Occipital lobe (tissue), 1 donor: ENCODE measurements at regions not wholly inside any gene's neighbourhood (a gene's known extent, or its start where the extent isn't known, plus 50 kb on each side); places are given as distances from the start of the nearest gene placed in this dataset.
"Not testable (repeated sequence)": the region's sequence is repeated elsewhere in the genome, so short reads cannot be mapped to it uniquely, and the experiment has no call there.

Source experiments
- DNase-seq: peaks from one replicate; lab custom pipeline; 2025; lab: John Stamatoyannopoulos, UW

- DNase-seq: no peak
Measured at GRCh38 chr9:78438211-78438610, 141.3 kb downstream of the PSAT1 start.

DNA sequence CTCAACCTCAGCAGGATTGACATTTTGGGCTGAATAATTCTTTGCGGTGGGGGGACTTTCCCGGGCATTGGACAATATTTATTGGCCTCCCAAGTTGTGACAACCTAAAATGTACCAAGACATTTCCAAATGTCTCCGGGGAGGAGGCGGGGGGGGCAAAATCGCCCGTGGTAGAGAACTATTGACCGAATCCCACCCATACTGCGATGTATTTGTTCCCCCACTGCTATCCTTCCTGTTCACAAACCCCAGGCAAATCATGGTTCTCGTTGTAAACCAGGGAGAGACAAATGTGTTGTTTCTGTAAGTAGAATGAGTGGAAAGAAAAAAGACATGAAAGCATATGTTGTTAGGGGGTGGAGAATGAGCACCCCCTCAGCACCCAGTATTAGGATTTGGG, 141.9 kb downstream of the PSAT1 start:
- no peak for DNase-seq

DNA sequence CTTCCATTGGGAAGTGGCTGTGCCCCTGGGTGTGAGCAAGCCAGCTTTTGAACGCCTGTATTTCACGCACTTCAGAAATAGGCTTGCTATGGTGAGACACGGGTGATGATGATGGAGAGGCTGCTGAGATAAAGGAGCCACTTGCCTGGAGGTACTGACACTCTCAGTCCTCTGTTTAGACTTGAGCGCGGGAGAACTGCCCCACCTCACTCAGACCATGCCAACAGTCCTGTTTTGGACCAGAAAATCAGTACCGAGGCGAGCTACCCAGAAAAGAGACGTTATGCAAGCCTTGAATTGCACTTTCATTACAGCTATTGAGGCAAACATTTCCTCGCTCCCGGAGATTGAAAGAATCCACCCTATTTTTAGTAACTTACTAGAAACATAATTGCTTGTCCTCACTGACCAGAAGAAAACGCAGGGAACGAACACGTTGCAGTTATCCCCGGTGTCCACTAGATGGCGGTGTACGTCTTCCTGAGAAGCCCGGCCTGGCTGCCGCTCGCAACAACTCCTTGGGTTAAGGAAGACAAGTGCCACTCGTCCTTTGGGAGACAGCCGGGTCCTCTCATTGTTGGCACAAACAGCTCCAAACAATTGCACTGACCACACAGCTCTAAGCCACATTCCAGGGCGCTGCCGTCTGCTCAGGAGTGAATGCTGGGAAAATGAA, 142.4 kb downstream of the PSAT1 start:
- DNase-seq: peak; percentile 78

DNA sequence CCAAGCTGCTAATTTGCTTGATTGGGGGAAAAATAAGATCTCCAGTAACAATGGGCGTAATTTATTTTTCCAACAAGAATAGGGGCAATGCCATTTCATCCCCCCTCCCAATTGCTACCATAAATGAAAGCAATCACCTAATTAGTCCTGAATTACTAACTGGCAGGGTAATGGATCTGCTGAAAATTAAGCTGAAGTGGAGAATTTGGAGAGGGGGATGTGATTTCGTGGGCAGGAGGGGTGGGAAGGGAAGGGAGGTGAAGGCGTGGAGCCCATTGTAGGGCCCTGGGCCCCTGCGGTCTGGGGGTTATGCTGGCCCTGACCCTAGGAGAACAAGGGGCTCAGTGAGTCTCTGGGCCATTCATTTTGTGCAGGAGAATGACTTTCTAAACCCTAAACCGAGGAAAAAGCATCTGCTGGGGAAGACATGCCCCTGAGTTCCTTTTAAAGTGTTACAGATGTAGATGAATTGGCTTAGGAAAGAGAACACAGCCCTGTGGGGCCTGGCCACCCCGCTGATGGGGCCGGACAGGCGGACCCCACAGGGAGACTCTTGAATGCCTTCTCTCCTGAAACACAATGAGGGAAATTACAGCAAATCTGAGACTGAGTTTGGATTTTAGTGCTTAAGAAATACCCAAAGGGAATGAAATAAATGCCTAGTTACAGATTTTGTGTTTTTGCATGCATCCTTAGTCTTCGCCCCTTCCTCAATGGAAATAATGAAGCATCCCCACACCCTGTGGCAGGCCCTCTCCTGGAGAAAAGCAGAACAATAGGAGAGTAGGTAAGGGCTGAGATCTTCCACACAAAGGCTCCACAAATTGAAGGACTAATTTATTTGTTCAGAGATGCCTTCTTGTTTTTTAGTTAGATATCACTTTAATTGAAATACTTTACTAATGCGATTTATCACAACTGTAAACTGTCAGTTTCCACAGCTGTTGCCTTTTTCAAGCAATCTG, 143.2 kb downstream of the PSAT1 start:
- no peak for DNase-seq

DNA sequence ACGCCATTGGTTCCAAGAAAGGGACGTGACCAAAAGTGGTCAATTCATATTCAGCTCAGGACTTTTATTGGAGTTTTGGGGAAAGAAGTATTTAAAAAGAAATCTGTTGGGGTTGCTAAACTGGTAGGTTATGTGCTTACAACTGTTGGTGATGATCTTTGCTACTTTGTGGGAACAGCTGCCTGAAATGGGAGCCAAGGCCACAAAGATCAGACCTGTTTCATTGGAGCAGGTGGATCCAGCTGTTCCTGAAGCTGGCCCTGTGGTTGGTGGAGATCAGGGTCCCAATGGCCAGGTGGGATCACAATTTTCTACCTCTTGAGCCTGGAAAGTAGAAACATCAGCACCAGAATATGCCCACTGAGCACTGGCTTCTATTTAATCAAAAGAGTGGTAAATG, 144.5 kb downstream of the PSAT1 start:
- no peak for DNase-seq

DNA sequence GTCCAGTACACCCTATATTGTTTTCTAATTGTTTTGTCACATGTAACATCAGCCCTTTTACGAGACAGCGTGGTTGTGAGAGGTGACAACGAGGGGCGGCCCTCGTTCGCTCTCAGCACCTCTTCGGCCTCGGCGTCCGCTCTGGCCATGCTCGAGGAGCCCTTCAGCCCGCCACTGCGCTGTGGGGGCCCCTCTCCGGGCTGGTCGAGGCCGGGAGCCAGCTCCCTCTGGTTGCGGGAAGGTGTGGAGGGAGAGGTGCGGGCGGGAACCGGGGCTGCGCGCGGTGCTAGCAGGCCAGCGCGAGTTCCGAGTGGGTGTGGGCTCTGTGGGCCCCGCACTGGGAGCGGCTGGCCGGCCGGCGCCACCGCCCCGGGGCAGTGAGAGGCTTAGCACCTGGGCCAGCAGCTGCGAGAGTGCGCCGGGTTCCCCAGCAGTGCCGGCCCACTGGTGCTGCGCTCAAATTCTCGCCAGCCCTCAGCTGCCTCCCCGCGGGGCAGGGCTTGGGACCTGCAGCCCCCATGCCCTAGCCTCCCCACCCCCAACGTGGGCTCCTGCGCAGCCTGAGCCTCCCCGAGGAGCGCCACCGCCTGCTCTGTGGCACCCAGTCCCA, 145.0 kb downstream of the PSAT1 start:
- no peak for DNase-seq

GRCh38 chr9:78442577-78442976, 145.7 kb downstream of the PSAT1 start:
- DNase-seq: not testable (repeated sequence)

GRCh38 chr9:78443946-78444345, 147.0 kb downstream of the PSAT1 start:
- DNase-seq: no peak

DNA sequence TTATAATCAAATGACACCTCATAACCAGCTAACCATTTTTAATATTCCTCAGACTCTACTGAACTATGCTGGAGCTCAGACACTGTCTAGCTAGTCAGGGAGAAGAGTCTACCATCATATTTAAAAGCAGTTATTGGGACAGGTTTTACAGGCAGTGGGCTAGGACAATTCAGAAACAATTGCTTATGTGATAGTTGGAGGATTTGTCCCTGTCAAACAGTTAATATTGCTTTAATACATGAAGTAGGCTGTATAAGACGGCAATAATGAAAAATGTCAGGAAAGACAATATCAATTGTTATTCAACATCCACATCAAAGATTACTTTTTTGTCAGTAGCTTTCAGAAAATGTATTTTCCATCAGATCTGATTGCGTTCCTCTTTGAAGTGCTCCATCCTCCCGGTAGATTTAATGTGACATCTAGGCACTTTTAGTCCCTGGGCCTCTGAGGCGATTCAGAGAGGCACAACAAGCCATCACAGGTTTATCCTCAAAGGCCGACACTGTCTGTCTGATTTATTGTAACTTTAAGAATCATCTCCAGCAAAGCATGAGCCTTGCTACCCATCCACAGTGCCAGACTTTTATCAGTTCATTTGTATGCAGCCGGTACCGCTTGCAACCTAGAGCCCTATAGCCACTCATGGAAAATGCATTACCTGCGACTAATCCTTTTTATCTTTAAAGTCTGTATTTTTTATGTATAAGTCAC, 152.2 kb downstream of the PSAT1 start:
- no peak for DNase-seq

DNA sequence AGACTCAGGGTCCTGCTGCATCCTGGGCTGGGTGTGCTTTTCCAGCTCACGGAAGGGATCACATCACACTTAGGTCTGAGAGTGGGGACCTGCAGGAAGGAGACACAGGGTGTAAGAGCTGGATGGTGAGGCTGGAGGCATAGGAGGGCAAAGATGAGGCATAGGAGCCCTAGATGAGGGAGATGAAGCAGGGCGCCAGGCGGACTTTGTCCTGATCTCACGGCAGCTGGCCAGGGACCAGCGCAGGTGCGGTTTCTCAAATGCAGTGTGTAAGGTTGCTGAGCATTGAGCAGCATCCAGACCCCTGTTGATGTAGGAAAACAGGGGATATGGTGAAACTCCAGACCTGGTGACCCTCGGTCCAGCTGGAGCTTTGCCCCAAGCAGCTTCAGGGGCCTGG, 156.5 kb downstream of the PSAT1 start:
- no peak for DNase-seq

- DNase-seq: no peak
Measured at GRCh38 chr9:78462611-78463010, 165.7 kb downstream of the PSAT1 start.

DNA sequence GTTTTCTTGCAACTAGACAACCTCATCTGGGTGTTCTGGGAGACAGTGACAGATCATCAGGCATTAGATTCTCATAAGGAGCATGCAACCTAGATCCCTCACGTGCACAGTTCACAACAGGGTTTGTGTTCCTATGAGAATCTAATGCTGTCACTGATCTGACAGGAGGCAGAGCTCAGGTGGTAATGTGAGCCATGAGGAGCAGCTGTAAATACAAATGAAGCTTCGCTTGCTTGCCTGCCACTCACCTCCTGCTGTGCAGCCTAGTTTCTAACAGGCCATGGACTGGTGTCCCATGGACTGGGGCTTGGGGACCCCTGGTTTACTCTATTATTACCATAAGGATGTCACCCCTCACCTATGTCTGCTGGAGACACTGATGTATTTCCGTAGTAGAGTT, 166.8 kb downstream of the PSAT1 start:
- no peak for DNase-seq

GRCh38 chr9:78468231-78468630, 171.3 kb downstream of the PSAT1 start:
- no peak for DNase-seq

- no peak for DNase-seq
Measured at GRCh38 chr9:78468974-78469576, 172.2 kb downstream of the PSAT1 start.

DNA sequence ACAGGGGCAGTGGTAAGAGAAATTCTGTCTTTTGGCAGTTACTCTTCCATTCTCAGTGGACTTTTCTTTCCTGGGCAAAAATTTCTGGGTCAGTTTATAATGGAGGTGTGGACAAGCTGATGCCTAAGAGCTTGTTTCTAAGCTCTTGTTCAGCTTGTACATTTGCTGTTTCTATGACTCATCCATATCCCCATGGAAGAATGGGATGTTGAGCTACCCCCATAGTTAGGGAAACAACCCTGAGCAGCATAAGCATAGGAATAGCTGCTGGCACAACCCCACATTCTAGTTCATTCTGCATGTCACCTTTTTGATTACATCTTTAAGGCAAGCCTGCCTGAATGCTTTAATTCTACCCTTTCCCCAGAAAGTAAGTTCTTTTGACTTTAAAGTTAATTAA, 173.3 kb downstream of the PSAT1 start:
- no peak for DNase-seq

- DNase-seq: no peak
Measured at GRCh38 chr9:78470741-78471140, 173.8 kb downstream of the PSAT1 start.

GRCh38 chr9:78472111-78472510, 175.2 kb downstream of the PSAT1 start:
- DNase-seq: no peak

- DNase-seq: no peak
Measured at GRCh38 chr9:78479441-78479840, 182.5 kb downstream of the PSAT1 start.

- DNase-seq: no peak
Measured at GRCh38 chr9:78486661-78487060, 189.7 kb downstream of the PSAT1 start.

GRCh38 chr9:78490231-78490630, 193.3 kb downstream of the PSAT1 start:
- no peak for DNase-seq

- no peak for DNase-seq
Measured at GRCh38 chr9:78491402-78491801, 194.5 kb downstream of the PSAT1 start.
